HL-60/S4 (cell line): ENCODE measurements at regions not wholly inside any gene's neighbourhood (a gene's known extent, or its start where the extent isn't known, plus 50 kb on each side); places are given as distances from the start of the nearest gene placed in this dataset.
"Not testable (repeated sequence)": the region's sequence is repeated elsewhere in the genome, so short reads cannot be mapped to it uniquely, and the experiment has no call there.

Experiments
- in situ Hi-C: fragments of 300-500 bp; cut with MboI; formaldehyde crosslinking; loops from 2 replicates; pipeline ENCODE4 v1.14.3; 2022; ENCODE audit warnings: low sequenced_read_pairs

DNA sequence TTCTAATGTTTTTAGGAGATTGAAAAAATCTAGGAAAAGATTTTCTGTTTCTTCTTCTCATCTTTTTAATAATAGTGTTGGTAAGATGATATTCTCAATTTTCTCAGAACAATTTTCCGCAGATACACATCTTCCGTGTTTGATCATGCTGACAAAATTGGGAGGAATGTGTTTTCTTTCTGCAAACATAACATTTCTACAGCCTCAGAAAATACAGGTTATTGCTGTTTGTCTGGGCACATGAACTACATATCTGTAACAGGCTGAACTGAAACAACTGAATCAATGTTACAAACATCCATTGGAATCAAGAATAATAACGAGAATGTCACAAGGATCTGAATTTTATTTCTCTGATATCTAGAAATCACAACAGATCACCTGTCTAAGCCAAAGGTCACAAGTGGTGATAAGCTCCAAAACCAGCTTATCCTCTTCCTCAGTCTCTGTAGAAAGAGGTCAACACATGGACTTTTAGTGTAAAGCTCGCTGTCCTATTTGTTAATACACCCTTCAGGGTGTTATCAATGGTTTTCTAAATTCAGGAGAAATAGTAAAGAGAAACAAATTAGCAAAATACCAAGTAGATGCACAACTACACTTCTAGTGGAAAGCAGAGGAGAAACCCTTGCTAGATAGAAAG is 197.3 kb upstream of the MARCKS start:
- in situ Hi-C loops, result no loop called here

DNA sequence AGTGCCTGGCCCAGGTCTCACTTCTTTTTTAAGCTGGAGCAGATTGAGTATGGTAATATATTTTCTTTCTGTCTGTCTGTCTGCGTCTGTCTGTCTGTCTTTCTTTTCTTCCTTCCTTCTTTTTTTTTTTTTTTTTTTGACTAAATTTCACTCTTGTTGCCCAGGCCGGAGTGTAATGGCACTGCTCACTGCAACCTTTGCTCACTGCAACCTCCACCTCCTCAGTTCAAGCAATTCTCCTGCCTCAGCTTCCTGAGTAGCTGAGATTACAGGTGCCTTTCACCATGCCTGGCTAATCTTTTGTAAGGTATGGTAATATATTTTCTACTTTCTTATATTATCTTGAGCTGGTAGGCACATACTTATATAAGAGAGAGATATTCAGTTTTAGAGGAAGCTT is 196.3 kb upstream of the MARCKS start:
- in situ Hi-C loops, result no loop called here

DNA sequence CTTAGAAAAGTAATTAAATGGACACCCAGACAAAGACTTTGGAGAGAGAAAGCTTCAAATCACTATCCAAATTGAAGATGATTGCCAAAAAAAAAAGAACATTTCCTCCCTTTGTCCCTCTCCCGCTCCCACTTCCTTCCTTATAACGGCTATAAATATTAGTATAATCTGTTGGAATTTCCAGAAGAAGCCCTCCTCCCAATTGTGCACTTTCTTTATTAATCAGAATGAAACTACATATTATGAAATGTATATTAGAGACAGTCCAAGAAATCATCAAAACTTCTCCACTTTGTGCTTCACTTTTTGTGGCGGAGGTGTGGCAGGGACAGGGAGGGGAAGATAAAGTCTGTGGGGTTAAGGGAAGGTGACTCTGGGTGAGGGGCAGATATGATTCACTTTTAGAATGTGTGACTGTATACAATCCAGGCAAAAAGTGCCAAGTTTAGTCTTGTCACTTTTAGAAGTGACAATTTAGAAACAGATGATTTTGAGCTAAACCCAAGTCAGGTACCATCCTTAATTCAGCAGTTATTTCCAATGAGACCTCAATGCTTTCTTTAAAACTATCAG is 195.0 kb upstream of the MARCKS start:
- in situ Hi-C loops, result no loop called here

DNA sequence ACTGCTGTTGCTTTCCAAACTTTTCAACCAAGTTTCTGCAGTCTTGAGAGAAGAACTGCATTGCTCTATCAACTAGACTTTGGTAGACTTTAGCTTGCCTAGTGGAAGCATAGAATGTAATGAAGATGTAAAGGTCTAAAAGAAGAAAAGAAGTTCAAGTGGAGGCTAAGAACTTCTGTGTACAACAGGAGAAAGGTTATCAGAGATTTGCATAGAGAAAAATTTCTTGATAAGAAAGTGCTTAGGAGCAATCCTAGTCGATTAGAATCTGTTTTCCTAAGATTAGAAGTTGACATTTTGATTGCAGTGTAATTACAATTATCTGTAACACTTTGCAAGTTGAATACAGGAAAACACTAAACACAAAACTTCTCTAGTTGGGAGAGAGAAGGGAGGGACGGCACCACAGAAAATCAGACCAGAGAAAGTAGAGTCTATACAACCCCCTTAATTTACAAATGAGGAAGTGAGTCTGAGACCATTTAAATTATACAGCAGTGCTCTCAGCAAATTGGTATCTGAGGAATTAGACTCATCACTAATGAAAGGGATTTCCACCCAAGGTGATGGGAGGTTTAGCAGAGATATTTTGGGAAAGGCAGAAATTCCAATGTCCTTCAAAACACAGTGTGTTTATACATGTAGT is 194.3 kb upstream of the MARCKS start:
- in situ Hi-C loops, result no loop called here

DNA sequence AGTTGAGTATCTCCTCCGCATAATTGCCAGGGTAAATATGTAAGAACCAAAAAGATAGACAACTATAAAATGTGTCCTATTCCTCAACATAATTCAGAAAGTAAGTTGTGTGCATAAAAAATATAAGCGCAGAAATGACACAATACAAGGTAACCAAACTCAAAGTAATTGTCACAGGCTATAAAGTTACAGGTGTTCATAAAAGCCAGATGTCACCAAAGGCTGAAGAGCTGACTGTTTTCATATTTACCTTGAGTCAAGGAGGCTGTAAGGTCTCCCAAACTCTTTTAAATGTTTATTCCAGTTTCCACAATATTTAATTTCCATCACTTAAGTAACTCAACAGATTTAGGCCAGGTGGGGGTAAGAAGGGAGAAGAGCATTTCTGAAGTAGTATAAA is 192.2 kb upstream of the MARCKS start:
- in situ Hi-C loops, result no loop called here

DNA sequence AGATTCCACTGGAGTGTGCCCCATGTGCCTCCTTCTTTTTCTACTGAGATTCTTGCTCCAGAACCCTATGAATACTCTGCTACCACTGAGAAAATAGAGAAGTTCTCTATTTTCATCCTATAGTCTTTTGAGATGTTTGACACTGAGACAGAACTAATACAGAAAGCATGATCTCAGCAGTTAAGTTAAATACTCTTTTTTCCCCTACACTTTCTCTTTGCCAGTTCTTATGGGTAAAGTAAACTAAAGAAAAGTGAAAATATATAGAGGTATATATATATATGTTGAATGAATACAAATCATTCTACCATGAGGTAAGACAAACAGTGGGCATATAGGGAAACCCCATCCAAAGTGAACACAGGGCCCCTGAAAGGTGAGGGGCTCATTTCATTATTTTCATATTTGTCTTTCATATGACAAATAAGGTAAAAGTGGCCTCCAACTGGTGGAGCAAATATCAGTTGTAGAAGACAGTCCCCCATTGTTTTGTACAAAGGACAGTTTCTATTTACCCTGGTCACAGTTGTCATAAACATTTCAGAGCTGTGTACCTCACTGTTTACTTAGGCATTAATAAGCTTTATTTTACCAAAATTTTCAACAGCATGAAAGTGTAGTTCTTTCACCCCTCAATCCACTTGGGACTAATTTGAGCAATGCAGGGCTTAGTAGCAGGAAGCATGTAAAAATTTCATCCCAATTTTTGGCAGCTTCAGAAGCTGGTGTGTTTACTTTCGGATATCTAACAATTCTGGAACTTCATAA is 188.3 kb upstream of the MARCKS start:
- in situ Hi-C loops, result no loop called here

DNA sequence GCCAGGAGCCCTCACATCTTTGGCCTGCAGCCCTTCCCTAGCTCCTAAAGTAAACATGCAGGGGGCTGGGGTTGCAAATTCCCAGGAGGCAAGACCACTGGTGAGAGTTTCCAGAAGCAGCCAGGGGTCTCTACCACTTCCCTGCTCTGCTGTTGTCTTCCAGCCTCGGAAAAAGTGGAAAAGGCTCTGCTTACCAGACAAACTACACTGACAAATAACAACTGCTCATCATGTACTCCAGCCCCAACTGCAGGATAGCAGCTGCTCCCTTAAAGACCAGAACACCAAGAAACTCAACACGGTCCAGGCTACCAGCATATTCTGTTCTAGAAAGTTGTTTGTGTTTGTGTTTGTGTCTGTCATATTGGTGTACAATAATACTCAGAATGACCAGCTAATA is 187.5 kb upstream of the MARCKS start:
- in situ Hi-C loops, result no loop called here

DNA sequence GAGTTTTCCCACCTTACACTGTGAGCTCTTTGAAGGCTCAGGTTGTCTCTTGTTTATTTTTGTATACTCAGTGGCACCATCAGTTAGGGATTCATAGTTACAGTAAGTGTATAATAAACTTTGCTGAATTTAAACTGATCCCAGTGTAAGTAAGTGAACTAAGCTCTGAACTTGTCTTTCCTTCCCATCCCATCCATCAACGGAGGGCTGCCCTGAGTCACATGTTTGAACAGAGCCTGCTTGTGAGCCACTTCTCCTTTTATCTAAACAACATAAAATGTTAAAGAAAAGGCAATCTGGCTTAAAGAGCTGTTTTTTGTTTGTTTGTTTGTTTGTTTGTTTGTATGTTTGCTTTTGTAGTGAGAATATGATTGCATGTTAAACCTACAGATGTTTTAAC is 185.7 kb upstream of the MARCKS start:
- in situ Hi-C loops, result no loop called here

DNA sequence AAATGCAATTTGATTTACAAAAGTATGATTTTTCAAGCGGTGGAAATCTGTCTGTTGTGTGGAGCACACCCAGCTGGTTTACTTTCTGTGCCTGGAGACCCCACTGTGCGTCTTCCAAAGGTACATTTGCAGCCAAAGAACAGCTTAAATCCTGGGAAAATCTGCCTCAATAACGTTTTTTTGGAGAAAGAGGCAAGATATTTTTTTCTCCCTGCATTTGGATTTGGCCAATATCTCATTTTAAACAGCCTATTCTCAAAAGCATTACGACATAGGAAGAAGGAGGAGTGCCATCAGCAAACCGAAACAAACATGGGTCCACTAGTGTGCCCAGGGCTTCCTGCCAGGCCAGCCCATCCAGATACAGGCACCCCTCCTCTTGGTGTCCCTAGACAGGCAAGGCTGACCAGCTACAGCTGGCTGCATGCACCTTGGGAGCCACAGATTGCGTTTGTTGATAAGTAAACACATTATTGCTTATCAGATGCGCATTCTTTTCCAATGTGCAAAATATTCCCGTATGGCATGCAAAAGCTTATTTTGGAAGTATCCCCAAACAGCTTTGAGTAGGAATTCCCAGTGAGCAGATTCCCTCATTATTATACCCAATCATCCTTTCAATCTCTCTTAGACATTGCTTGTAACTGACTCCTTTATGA is 184.5 kb upstream of the MARCKS start:
- in situ Hi-C loops, result no loop called here

DNA sequence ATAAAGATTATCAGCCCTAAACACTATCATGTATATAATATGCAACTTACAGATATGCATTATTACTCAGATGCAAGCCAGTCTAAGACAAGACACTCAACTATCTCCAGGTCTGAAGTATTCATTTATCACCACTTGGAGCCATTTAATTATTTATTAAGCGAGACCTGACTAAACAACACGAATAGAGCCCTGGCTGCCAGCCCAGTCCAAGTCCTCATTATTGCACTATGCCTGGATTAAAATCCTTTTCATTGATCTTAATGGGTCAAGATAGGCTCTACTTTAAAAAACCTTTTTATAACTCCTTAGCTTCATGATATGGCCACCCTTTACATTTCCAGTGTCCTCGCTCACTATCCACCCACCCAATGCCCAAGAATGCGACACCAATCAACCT is 183.1 kb upstream of the MARCKS start:
- in situ Hi-C loops, result no loop called here

DNA sequence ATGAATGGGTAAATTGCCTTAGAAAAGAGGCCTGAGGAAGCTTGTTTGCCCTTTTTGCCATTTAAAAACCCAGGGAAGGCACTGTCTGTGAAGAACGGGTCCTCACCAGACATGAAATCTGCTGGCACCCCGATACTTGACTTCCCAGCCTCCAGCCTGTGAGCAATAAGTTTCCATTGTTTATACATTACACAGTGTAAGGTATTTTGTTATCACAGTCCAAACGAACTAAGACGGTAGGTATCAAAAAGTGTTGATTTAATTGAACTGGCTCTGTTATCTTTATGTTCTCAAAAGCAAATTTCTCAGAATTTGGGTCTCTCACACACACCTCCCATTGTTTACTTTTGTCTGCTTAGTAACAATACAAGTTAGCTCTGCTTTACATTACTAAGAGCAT is 181.1 kb upstream of the MARCKS start:
- in situ Hi-C loops, result no loop called here

DNA sequence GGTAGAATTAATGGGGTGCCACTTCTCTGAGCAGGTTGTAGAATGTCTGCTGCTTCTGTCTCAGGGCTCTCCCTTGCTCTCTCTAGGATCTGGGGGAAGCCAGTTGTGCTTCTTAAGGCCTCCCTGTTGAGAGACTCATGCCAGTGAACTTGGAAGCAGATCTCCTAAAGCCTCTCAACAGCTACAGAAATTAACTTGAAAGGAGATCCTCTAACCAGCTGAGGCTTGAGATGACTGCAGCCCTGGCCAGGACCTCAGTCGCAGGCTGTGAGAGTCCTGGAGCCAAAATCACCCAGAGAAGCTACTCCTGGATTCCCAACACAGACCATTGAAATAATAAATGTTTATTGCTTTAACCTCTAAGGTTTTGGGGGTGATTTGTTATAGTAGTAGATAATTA is 180.2 kb upstream of the MARCKS start:
- in situ Hi-C loops, result no loop called here

DNA sequence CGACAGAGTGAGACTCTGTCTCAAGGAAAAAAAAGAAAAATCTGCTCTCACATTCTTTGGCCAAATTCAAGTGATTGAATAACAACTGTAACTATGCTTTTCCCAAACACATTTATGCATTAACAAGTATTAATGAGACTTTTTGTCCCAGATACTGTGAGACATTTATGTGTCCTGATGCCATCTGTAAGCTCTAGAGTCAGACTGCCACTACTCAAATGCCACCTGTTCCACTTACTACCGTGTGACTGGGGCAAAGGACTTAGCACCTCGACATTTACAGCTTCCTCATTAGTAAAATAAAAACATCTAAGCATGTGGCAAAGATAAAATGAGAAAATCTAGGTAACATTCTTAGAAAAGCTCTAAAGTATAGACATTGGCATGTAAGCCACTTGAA is 178.1 kb upstream of the MARCKS start:
- in situ Hi-C loops, result no loop called here

DNA sequence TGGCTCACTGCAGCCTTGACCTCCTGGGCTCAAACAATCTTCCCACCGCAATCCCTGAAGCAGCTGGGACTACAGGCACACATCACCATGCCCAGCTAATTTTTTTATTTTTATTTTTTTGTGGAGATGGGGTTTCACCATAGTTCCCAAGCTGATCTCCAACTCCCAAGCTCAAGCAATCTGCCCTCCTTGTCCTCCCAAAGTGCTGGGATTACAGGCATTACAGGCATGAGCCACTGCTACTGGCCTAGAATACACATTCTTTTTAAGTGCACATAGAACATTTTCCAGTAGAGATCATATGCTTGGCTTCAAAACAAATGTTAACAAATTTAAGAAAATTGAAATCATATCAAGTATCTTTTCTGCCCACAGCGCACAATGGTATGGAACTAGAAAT is 176.8 kb upstream of the MARCKS start:
- in situ Hi-C loops, result no loop called here

DNA sequence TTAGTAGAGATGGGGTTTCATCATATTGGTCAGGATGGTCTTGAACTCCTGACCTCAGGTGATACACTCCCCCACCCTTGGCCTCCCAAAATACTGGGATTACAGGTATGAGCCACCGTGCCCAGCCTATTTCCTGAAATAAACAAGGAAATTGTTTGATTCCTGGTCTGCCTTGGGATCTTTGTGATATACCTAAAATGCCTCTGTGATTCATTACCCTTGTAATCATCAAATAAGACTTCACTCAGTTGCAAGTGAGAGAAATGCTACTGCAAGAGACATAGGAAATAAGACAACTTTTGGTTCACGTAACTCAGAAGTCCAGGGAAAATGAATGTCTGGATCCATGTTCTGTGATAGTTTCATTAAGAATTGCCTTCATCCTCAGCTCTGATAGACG is 173.2 kb upstream of the MARCKS start:
- in situ Hi-C loops, result no loop called here

DNA sequence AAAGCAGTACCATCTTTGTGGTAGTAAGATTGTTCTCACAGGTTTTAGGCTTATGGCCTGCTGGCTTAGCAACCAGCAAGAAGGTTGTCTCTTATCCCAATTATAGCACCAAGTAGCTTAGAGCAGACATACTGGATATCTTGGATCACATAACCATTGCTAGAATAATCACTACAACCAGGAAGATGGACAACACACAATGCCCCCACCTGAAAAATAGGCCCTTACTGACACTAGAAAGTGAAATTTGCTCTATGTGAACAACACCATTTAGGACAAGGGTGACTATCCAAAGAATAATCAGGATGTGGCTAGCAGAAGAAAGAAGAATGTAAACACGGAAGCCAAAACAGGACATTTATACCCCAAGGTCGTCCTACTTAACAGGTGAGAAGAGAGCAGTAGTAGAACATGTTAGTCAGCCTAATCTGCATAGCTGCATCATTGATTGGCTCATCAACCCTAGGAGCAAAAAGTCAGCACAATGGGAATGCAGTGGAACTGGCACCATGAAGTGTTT is 172.7 kb upstream of the MARCKS start:
- in situ Hi-C loops, result no loop called here

DNA sequence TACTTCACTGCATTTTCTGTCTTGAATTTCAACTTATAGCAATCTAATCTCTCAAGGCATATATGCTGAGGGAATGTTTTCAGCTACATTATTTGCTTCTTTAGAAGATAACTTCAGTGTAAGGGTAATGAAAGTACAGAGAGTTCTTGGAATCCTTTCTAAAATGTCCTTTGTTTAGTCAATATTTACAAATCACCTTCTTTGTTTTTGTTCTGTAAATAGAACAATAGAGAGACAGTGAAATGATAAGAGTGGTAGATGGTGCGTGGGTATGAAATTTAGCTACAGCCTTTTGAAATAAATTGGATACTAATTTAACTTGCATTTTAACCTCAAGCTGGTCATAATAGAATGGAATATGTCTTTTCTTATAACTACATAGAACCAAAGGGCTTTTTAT is 171.1 kb upstream of the MARCKS start:
- in situ Hi-C loops, result no loop called here

DNA sequence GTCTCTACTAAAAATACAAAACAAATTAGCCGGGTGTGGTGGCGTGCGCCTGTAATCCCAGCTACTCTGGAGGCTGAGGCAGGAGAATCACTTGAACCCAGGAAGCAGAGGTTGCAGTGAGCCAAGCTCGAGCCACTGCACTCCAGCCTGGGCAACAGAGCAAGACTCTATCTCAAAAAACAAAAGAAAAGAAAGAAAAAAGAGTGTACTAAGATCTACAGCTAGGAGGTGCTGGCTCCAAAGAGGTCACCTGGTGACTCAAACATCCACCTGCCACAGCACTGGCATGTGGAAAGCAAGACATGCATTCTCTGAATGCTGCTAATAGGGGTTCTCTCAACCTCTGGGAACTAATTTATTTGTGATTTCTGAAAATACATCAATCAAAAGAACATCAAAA is 167.5 kb upstream of the MARCKS start:
- in situ Hi-C loops, result not testable (repeated sequence)

DNA sequence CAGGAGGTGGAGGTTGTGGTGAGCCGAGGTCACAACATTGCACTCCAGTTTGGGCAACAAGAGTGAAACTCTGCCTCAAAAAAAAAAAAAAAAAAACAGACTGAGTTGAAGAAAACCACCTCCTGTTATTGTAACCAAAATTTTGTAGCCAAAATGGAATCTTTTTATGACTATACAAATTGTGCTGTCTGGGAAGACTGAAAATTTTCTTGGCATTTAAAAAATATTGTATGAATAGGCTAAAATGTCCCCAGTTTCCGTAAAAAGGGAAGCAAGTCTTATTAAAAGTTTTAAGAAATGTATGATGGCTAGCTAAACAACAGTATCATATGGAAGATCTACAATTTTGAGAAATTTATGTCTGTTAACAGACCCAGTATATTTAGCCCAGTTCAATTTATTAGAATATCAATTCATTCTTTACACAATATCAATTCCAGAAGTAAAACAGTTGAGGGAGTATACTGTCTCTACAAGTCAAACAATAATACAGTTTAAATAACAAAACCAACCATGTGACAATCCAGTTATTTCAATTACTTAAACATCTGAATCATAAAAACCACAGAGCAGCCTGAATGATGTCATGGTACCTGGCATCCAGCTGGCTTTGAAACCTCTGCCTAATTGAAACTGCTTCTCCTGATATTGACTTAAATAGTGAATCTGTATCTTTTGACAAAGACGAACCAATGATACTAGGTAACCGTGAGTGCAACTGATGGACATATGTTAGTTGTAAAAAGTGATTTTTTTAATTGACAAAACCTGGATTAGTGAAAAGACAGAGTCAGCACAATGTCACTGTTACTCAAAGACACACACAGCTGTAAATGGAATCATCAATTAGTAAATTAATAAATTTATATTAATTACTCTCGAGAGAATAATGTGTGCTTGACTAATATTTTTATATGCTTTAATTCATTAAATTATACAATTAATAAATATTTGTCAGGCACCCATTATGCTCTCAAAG is 166.6 kb upstream of the MARCKS start:
- in situ Hi-C loops, result no loop called here

DNA sequence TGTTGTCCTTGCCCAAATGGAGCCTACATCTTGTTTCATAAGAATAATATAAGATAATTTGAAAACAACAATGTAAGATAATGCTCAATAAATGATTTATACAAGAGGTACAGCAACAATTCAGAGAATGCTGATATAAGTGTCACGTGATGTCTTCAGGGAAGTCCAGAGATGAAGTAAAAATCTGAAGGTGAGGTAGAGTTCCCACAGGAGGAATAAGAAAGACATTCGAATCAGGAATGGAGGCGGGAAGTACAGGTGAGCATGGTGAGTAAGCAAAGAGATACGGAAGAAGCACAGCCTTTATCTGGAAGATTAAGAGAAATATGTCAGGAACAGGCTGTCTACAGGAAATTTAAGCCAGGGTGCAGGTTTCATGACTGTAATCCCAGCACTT is 165.9 kb upstream of the MARCKS start:
- in situ Hi-C loops, result no loop called here
